NCI-H1436 treated with DMSO at 0.1 percent for 48 hours (cell line): ENCODE measurements at regions not wholly inside any gene's neighbourhood (a gene's known extent, or its start where the extent isn't known, plus 50 kb on each side); places are given as distances from the start of the nearest gene placed in this dataset.
"Not testable (repeated sequence)": the region's sequence is repeated elsewhere in the genome, so short reads cannot be mapped to it uniquely, and the experiment has no call there.

Experiments used
- DNase-seq: peaks from one replicate; lab custom pipeline; 2025; lab: John Stamatoyannopoulos, UW

- no peak for DNase-seq
Measured at GRCh38 chr10:36448760-36449691, 676.4 kb upstream of the ANKRD30A start.

GRCh38 chr10:36446881-36447280 lies 678.5 kb upstream of the ANKRD30A start:
- DNase-seq = no peak

GRCh38 chr10:36443233-36443632 lies 682.2 kb upstream of the ANKRD30A start:
- no peak for DNase-seq

- DNase-seq = no peak
Measured at GRCh38 chr10:36441557-36441956, 683.8 kb upstream of the ANKRD30A start.

- DNase-seq = no peak
Measured at GRCh38 chr10:36440539-36440938, 684.9 kb upstream of the ANKRD30A start.

- no peak for DNase-seq
Measured at GRCh38 chr10:36437367-36437766, 688.0 kb upstream of the ANKRD30A start.

- no peak for DNase-seq
Measured at GRCh38 chr10:36428507-36428906, 696.9 kb upstream of the ANKRD30A start.

GRCh38 chr10:36425131-36425797 lies 700.1 kb upstream of the ANKRD30A start:
- DNase-seq = no peak

- DNase-seq = no peak
Measured at GRCh38 chr10:36424502-36424901, 700.9 kb upstream of the ANKRD30A start.

- DNase-seq = no peak
Measured at GRCh38 chr10:36423821-36424248, 701.6 kb upstream of the ANKRD30A start.

- DNase-seq = no peak
Measured at GRCh38 chr10:36421992-36422391, 703.4 kb upstream of the ANKRD30A start.

- no peak for DNase-seq
Measured at GRCh38 chr10:36416513-36416912, 708.9 kb upstream of the ANKRD30A start.

GRCh38 chr10:36412942-36413341 lies 712.5 kb upstream of the ANKRD30A start:
- no peak for DNase-seq

- not testable (repeated sequence) for DNase-seq
Measured at GRCh38 chr10:36400238-36400637, 725.2 kb upstream of the ANKRD30A start.

GRCh38 chr10:36393801-36394200 lies 731.6 kb upstream of the ANKRD30A start:
- no peak for DNase-seq

GRCh38 chr10:36391405-36391804 lies 734.0 kb upstream of the ANKRD30A start:
- no peak for DNase-seq

GRCh38 chr10:36390221-36390620 lies 735.2 kb upstream of the ANKRD30A start:
- DNase-seq = no peak

GRCh38 chr10:36388166-36388565 lies 737.2 kb upstream of the ANKRD30A start:
- DNase-seq = no peak

GRCh38 chr10:36385693-36386092 lies 739.7 kb upstream of the ANKRD30A start:
- DNase-seq = no peak

GRCh38 chr10:36383349-36383748 lies 741.3 kb upstream of the FZD8 start:
- no peak for DNase-seq

- no peak for DNase-seq
Measured at GRCh38 chr10:36381748-36382147, 739.7 kb upstream of the FZD8 start.

GRCh38 chr10:36380538-36380937 lies 738.4 kb upstream of the FZD8 start:
- DNase-seq = no peak

- DNase-seq = no peak
Measured at GRCh38 chr10:36375107-36375506, 733.0 kb upstream of the FZD8 start.
